Non-pigmented ciliary epithelial cell (primary cell): ENCODE measurements at regions not wholly inside any gene's neighbourhood (a gene's known extent, or its start where the extent isn't known, plus 50 kb on each side); places are given as distances from the start of the nearest gene placed in this dataset.
A peak's percentile ranks its signal among the peaks of the same experiment; 100 is the strongest.

Experiments used
- DNase-seq: peaks from one replicate; pipeline ENCODE4 v3.0.0-alpha.2; 2010; ENCODE audit warnings: low read depth

- DNase-seq: no peak
Measured at GRCh38 chr6:169847901-169848311, 96.5 kb downstream of the ERMARD start.

- no peak for DNase-seq
Measured at GRCh38 chr6:169847141-169847674, 95.8 kb downstream of the ERMARD start.

GRCh38 chr6:169846286-169847056 is 95.0 kb downstream of the ERMARD start:
- no peak for DNase-seq

GRCh38 chr6:169845426-169846285 is 94.2 kb downstream of the ERMARD start:
- DNase-seq: no peak

GRCh38 chr6:169844946-169845345 is 93.5 kb downstream of the ERMARD start:
- no peak for DNase-seq

- DNase-seq: no peak
Measured at GRCh38 chr6:169843991-169844390, 92.6 kb downstream of the ERMARD start.

GRCh38 chr6:169843110-169843509 is 91.7 kb downstream of the ERMARD start:
- DNase-seq: no peak

GRCh38 chr6:169841907-169842606 is 90.6 kb downstream of the ERMARD start:
- no peak for DNase-seq

- DNase-seq: no peak
Measured at GRCh38 chr6:169841251-169841650, 89.8 kb downstream of the ERMARD start.

GRCh38 chr6:169839898-169840631 is 88.6 kb downstream of the ERMARD start:
- no peak for DNase-seq

GRCh38 chr6:169839493-169839892 is 88.1 kb downstream of the ERMARD start:
- no peak for DNase-seq

- no peak for DNase-seq
Measured at GRCh38 chr6:169839029-169839481, 87.6 kb downstream of the ERMARD start.

GRCh38 chr6:169838346-169839028 is 87.1 kb downstream of the ERMARD start:
- DNase-seq: no peak

- no peak for DNase-seq
Measured at GRCh38 chr6:169837529-169838250, 86.3 kb downstream of the ERMARD start.

- no peak for DNase-seq
Measured at GRCh38 chr6:169833258-169833794, 81.9 kb downstream of the ERMARD start.

- DNase-seq: no peak
Measured at GRCh38 chr6:169832247-169832948, 81.0 kb downstream of the ERMARD start.

GRCh38 chr6:169831450-169832246 is 80.2 kb downstream of the ERMARD start:
- peak; percentile 4 for DNase-seq
